ENCODE measurements at regions not wholly inside any gene's neighbourhood (a gene's known extent, or its start where the extent isn't known, plus 50 kb on each side); places are given as distances from the start of the nearest gene placed in this dataset.

DNA sequence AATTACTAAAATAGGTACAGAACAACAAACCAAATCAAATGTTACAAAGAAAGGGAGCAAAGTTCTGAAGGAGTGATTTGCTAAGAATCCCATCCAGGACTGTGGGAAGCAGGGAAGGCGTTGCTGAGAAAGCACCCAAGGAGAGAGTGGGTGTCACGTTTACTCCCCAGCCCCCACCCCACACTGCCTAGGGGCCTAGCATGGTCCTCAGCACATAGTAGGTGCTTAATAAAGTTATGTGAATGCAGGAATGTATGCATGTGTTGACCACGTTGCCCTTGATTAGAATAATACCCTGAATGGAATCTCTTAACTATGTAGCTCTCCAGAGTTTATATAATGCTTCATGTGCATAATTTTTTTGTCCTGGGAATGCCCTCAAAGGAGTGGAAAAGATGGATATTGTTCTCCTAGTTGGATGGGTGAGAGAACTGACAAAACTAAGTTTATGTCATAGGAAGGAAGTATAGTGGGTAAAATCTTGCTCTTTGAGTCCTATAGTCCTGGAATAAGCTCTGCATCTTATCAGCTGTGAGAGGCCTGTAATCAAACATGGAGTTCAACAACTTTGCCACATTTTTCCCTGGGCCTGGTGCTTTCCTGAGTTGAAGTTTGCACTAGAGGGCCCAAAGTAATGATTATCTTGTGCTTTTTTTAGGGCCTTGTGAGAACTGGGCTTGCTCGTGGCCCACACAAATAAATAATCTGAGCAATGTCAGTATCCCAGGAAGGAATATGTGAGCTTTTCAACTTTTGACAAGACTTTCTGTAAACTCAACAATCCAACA lies 53.8 kb upstream of the LMO2 start:
- no peak for DNase-seq (ENCODE audit: low read depth, low spot score)
- no peak overlapping the region for H3K9ac ChIP-seq (ENCODE audit: insufficient read length)
- H3K4me3 ChIP-seq: no peak overlapping the region
- H3K36me3 ChIP-seq (ENCODE audit: insufficient read depth, low read length): no peaks in the 10 kb centered on the region
- H3K27ac ChIP-seq: no peak overlapping the region
- H3K9me3 ChIP-seq (ENCODE audit: low read depth, low read length): no peaks in the 10 kb centered on the region
- TF ChIP-seq POLR2AphosphoS5 (IDR thresholded peaks at IDR 0.05; ENCODE audit: borderline replicate concordance, low read depth, low read length): no peak
- no peak for TF ChIP-seq FOXP2 (optimal IDR thresholded peaks at IDR 0.05; ENCODE audit: control extremely low read depth, extremely low read length, insufficient read depth)
- no peak for TF ChIP-seq EZH2 (IDR thresholded peaks at IDR 0.05)

DNA sequence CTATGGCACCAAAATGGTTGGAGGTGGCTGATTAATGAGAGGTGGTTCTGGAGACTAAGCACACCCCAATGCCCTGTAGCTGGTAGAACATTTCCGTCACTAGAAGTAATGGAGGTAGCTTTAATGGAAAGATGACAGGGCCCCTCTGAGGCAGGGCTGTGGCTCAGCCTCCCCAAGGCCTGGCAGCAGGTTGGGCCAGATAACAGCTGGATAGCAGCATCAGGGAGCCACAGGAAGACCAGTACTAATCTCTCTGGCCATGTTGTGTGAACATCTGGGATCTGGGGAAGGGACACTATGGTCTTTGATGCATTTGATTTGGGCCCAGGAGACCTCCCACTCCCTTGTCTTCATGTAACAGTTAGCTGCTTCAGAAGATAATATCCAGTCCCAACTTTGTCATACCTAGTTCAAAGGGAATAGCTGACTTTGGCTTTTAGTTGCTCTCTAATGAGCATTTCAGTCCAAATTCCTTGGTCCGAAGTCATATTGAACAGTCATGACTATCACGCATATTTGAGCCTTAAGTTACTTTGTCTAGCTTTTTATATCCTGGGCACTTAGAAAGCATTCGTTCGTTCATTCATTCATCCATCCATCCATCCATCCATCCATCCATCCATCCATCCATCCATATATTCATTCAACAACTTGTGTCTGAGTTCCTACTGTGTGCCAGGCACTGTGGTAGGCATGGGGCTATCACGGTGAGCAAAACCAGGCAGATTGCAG lies 53.0 kb upstream of the LMO2 start:
- H3K4me3 ChIP-seq: no peak overlapping the region
- TF ChIP-seq FOXP2 (optimal IDR thresholded peaks at IDR 0.05; ENCODE audit: control extremely low read depth, extremely low read length, insufficient read depth) (no peak), EZH2 (IDR thresholded peaks at IDR 0.05) (no peak), POLR2AphosphoS5 (IDR thresholded peaks at IDR 0.05; ENCODE audit: borderline replicate concordance, low read depth, low read length) (no peak)
- H3K9ac ChIP-seq (ENCODE audit: insufficient read length): no peak overlapping the region
- H3K27ac ChIP-seq: no peak overlapping the region
- H3K36me3 ChIP-seq (ENCODE audit: insufficient read depth, low read length): no peaks in the 10 kb centered on the region
- no peaks in the 10 kb centered on the region for H3K9me3 ChIP-seq (ENCODE audit: low read depth, low read length)
- DNase-seq (ENCODE audit: low read depth, low spot score): no peak

DNA sequence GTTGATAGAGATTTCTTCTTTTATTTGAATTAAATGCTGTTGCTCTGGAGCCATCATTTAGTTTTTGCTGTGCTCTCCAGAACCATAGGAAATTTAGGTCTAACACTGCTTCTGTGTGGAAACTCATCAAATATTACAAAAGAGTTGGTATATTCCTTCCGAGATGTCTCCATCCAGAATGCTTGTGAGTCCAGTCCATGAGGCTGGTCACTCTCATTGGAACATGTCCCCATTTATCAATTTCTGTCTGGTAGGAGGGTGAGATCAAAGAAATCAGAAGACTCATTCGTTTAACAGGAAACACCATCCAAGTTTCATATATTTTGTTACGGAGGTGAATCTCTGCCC lies 52.4 kb upstream of the LMO2 start:
- H3K9ac ChIP-seq (ENCODE audit: insufficient read length): no peak overlapping the region
- no peaks in the 10 kb centered on the region for H3K9me3 ChIP-seq (ENCODE audit: low read depth, low read length)
- H3K4me3 ChIP-seq: no peak overlapping the region
- H3K36me3 ChIP-seq (ENCODE audit: insufficient read depth, low read length): no peaks in the 10 kb centered on the region
- TF ChIP-seq POLR2AphosphoS5 (IDR thresholded peaks at IDR 0.05; ENCODE audit: borderline replicate concordance, low read depth, low read length) (no peak), FOXP2 (optimal IDR thresholded peaks at IDR 0.05; ENCODE audit: control extremely low read depth, extremely low read length, insufficient read depth) (no peak), EZH2 (IDR thresholded peaks at IDR 0.05) (no peak)
- no peak for DNase-seq (ENCODE audit: low read depth, low spot score)
- no peak overlapping the region for H3K27ac ChIP-seq

DNA sequence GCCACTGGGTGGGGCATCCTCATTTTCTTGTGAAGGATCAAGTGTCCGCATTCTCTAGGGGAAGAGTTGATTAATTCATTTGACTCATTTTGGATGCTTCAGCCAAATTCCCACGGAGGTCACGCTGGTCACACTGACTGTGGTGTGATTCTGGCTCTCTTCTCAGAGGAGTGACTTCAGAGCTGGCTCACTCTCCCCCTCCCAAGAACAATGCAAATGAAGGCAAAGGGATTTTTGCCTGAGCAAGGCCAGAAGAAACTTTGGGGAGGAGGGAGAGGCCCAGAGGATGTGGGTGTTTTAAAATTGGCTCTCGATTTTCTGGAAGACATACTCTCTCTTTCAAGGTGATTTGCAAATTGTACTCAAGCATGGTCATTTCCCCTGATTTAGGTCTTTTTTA lies 51.1 kb upstream of the LMO2 start:
- no peak for DNase-seq (ENCODE audit: low read depth, low spot score)
- Histone ChIP-seq H3K9ac (ENCODE audit: insufficient read length) (no peak overlapping the region), H3K27ac (no peak overlapping the region), H3K9me3 (ENCODE audit: low read depth, low read length) (no peaks in the 10 kb centered on the region), H3K4me3 (no peak overlapping the region), H3K36me3 (ENCODE audit: insufficient read depth, low read length) (no peaks in the 10 kb centered on the region)
- TF ChIP-seq FOXP2 (optimal IDR thresholded peaks at IDR 0.05; ENCODE audit: control extremely low read depth, extremely low read length, insufficient read depth) (no peak), POLR2AphosphoS5 (IDR thresholded peaks at IDR 0.05; ENCODE audit: borderline replicate concordance, low read depth, low read length) (no peak), EZH2 (IDR thresholded peaks at IDR 0.05) (no peak)

DNA sequence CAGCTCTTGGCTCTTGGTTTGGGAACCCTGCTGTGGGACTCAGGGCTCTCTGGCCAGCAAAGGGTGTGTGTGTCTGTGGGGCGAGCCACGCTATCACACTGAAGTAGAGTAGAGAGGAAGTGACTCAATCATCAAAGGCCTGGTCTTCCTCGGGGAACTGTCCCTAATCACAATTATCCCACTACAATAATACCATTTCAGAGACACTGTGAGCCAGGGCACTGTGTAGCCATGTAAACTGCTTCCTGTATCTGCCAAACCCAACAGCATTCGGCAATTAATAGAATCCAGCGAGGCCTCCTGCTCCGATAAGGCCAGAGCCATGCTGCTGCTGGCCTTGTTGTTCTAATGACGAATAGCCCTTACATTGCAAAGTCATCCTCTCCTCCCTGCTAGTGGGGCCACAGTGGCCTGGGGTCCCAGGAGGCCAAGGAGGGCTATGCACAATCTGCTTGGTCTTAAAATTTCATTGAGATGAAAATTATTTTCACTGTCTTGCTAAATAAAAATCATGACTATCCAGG lies 49.8 kb upstream of the LMO2 start:
- H3K9me3 ChIP-seq (ENCODE audit: low read depth, low read length): no peaks in the 10 kb centered on the region
- H3K9ac ChIP-seq (ENCODE audit: insufficient read length): no peak overlapping the region
- H3K4me3 ChIP-seq: no peak overlapping the region
- H3K36me3 ChIP-seq (ENCODE audit: insufficient read depth, low read length): no peaks in the 10 kb centered on the region
- TF ChIP-seq FOXP2 (optimal IDR thresholded peaks at IDR 0.05; ENCODE audit: control extremely low read depth, extremely low read length, insufficient read depth) (no peak), POLR2AphosphoS5 (IDR thresholded peaks at IDR 0.05; ENCODE audit: borderline replicate concordance, low read depth, low read length) (no peak), EZH2 (IDR thresholded peaks at IDR 0.05) (no peak)
- H3K27ac ChIP-seq: no peak overlapping the region
- no peak for DNase-seq (ENCODE audit: low read depth, low spot score)
